SK-N-MC (cell line): ENCODE measurements at regions not wholly inside any gene's neighbourhood (a gene's known extent, or its start where the extent isn't known, plus 50 kb on each side); places are given as distances from the start of the nearest gene placed in this dataset.

Experiments used
- DNase-seq: peaks from one replicate; pipeline ENCODE4 v3.0.0-alpha.2; 2011; ENCODE audit warnings: low read depth, low spot score
- H3K27ac ChIP-seq: fragments of 200-600 bp; sonication (generic); 2 replicates; pipeline ENCODE4 v1.5.1; 2016; ENCODE audit warnings: mixed run types
- H3K36me3 ChIP-seq: fragments of 200-600 bp; sonication (generic); 2 replicates; pipeline ENCODE4 v1.6.1; 2017; ENCODE audit warnings: antibody characterized with exemption, low read length, mixed read lengths; ENCODE audit not compliant: insufficient read depth
- H3K4me3 ChIP-seq: fragments of 200-600 bp; sonication (generic); 2 replicates; pipeline ENCODE4 v1.5.1; 2016
- H3K9ac ChIP-seq: fragments of 200-600 bp; sonication (generic); 2 replicates; pipeline ENCODE4 v1.8.0; 2017; ENCODE audit warnings: mixed run types, mixed read lengths; ENCODE audit not compliant: insufficient read length
- H3K9me3 ChIP-seq: fragments of 200-600 bp; sonication (generic); 2 replicates; pipeline ENCODE4 v1.6.1; 2017; ENCODE audit warnings: low read depth, mild to moderate bottlenecking, antibody characterized with exemption, low read length, moderate library complexity, mixed read lengths
- EZH2 ChIP-seq: fragments of 200-600 bp; sonication (generic); IDR thresholded peaks from one replicate; pipeline ENCODE4 v1.6.1; 2017; ENCODE audit warnings: antibody characterized with exemption
- FOXP2 ChIP-seq: optimal IDR thresholded peaks from 2 replicates; pipeline ENCODE3; 2011; ENCODE audit warnings: mild to moderate bottlenecking, moderate library complexity; ENCODE audit not compliant: insufficient read depth; ENCODE audit errors: extremely low read length, control extremely low read depth
- POLR2AphosphoS5 ChIP-seq: IDR thresholded peaks from 2 replicates; pipeline ENCODE4 v1.6.1; 2012; ENCODE audit warnings: mild to moderate bottlenecking, low read depth, low read length, borderline replicate concordance

GRCh38 chr10:121148921-121149320 lies 297.8 kb downstream of the WDR11 start:
- DNase-seq, result no peak
- no peaks in the 10 kb centered on the region for H3K36me3 ChIP-seq

DNA sequence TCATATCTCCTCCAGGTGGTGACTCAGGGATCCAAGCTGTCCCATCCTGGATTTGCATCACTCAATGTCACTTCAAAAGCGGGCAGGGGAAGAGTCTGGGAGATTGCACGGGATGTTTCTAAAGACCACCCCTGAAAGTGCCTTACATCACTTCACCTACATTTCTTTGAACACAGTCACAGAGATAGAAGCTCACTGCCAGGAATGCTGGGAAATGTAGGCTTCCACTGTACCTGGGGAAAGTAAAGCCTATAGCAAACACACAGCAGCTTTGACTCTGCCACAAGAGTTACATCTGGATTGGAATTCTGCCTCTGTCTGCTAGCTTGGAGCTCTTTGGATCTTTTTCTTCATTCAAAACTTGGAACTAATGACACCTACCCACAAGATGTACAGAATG lies 300.9 kb downstream of the WDR11 start:
- TF ChIP-seq POLR2AphosphoS5 (no peak), EZH2 (no peak), FOXP2 (no peak)

More at GRCh38 chr10:121148921-121149320, 297.8 kb downstream of the WDR11 start:
- no peak for TF ChIP-seq EZH2
- TF ChIP-seq FOXP2, result no peak
- no peak for TF ChIP-seq POLR2AphosphoS5
- Histone ChIP-seq H3K4me3 (no peak overlapping the region), H3K27ac (no peak overlapping the region), H3K9ac (no peak overlapping the region), H3K9me3 (no peaks in the 10 kb centered on the region)

DNA sequence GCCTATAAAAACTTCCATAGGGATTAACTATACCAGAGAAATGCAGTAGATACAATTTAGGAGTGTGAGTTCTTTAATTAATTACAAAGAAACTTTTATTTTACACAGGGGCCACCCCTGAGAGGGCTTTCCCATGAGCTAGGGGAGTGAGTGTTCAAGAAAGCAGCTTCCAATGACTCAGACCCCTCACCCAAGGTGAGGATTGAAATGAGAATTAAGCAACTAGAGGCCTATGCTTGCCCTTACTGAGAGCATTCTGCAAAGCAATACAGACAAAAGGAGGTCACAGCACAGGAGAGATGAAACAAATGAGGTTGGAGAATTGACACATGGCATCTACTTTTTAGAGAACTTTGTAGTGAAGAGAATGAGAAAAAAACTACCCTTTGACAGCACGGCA lies 301.8 kb downstream of the WDR11 start:
- no peak for TF ChIP-seq POLR2AphosphoS5
- no peak for TF ChIP-seq FOXP2
- no peak for TF ChIP-seq EZH2
- no peaks in the 10 kb centered on the region for H3K36me3 ChIP-seq
- no peak for DNase-seq
- H3K4me3 ChIP-seq, result no peak overlapping the region
- H3K9me3 ChIP-seq, result no peaks in the 10 kb centered on the region
- no peak overlapping the region for H3K27ac ChIP-seq
- no peak overlapping the region for H3K9ac ChIP-seq

More for the DNA sequence above, 300.9 kb downstream of the WDR11 start:
- H3K9me3 ChIP-seq, result no peaks in the 10 kb centered on the region
- H3K9ac ChIP-seq, result no peak overlapping the region
- no peaks in the 10 kb centered on the region for H3K36me3 ChIP-seq
- no peak overlapping the region for H3K4me3 ChIP-seq
- H3K27ac ChIP-seq, result no peak overlapping the region
- DNase-seq, result no peak

DNA sequence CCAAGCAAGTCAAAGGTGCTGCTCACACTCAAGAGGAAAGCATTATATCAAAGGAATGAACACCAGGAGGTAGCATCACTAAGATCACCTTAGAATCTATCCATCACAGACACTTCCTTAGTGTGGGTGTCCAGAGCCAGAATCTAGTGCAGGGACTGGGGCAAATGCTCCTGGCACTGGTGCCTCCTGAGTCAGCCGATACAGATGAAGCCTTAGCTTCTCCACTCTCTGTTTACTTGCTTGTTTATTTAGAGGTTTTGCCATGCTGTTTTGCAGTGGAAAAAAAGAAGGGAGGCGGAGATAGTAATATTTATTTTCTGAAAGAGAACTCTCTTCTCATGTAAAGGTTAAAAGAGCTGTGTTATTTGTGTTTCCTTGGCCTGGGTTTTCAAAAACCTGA lies 303.1 kb downstream of the WDR11 start:
- Histone ChIP-seq H3K9me3 (no peaks in the 10 kb centered on the region), H3K9ac (no peak overlapping the region), H3K4me3 (no peak overlapping the region), H3K27ac (no peak overlapping the region), H3K36me3 (no peaks in the 10 kb centered on the region)
- no peak for TF ChIP-seq POLR2AphosphoS5
- no peak for TF ChIP-seq FOXP2
- no peak for TF ChIP-seq EZH2
- DNase-seq, result no peak

DNA sequence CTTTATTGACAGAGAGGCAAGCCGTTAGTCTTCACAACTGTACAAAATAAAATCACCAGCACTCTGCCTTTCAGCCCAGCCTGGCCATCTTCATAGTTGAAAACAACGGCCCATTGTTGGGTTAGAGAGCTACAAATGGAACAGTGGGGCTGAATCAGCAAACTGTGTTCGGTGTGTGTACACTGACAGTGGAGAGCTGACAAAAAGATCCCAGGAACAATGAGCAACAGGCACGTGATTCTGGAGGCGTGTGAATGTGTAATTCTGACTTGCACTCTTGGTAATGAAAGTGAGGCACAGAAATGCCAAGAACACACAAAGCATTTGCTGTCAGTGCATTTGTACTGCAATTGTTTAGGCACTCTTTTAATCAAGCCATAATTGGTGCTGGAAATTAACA lies 303.7 kb downstream of the WDR11 start:
- no peak overlapping the region for H3K27ac ChIP-seq
- DNase-seq, result no peak
- no peaks in the 10 kb centered on the region for H3K9me3 ChIP-seq
- no peak overlapping the region for H3K9ac ChIP-seq
- TF ChIP-seq POLR2AphosphoS5 (no peak), FOXP2 (no peak), EZH2 (no peak)
- H3K36me3 ChIP-seq, result no peaks in the 10 kb centered on the region
- no peak overlapping the region for H3K4me3 ChIP-seq

- no peaks in the 10 kb centered on the region for H3K9me3 ChIP-seq
- DNase-seq, result no peak
- no peak for TF ChIP-seq FOXP2
- TF ChIP-seq EZH2, result no peak
- TF ChIP-seq POLR2AphosphoS5, result no peak
- H3K4me3 ChIP-seq, result no peak overlapping the region
- no peaks in the 10 kb centered on the region for H3K36me3 ChIP-seq
- H3K27ac ChIP-seq, result no peak overlapping the region
- no peak overlapping the region for H3K9ac ChIP-seq
Observed at GRCh38 chr10:121155742-121156474, 304.7 kb downstream of the WDR11 start.

DNA sequence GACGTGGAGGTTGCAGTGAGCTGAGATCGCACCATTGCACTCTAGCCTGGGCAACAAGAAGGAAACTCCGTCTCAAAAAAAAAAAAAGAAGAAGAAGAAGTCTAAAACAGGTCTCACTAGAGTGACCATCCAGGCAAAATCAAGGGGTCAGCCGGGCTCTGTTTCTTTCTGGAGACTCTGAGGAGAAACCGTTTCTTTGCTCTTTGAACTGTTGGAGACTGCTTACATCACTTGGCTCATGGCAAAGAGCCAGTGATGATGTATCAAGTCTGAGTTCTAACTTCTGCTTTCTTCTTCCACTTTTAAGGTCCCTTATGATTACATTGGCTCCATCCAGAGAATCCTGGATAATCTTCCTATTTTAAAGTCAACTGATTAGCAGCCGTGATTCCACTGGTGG lies 306.8 kb downstream of the WDR11 start:
- Histone ChIP-seq H3K36me3 (no peaks in the 10 kb centered on the region), H3K9ac (no peak overlapping the region), H3K27ac (no peak overlapping the region), H3K4me3 (no peak overlapping the region), H3K9me3 (no peaks in the 10 kb centered on the region)
- no peak for DNase-seq
- TF ChIP-seq EZH2 (no peak), POLR2AphosphoS5 (no peak), FOXP2 (no peak)

GRCh38 chr10:121158988-121159579 lies 307.9 kb downstream of the WDR11 start:
- no peak for TF ChIP-seq POLR2AphosphoS5
- TF ChIP-seq EZH2, result no peak
- Histone ChIP-seq H3K4me3 (no peak overlapping the region), H3K36me3 (no peaks in the 10 kb centered on the region), H3K27ac (no peak overlapping the region), H3K9ac (no peak overlapping the region), H3K9me3 (no peaks in the 10 kb centered on the region)
- DNase-seq, result no peak
